HEK293T (cell line): ENCODE measurements at regions not wholly inside any gene's neighbourhood (a gene's known extent, or its start where the extent isn't known, plus 50 kb on each side); places are given as distances from the start of the nearest gene placed in this dataset.

Experiments
- BHLHE40 ChIP-seq: fragments of 450-650 bp; IDR thresholded peaks from 2 replicates; pipeline ENCODE4 v1.6.1; 2016; ENCODE audit warnings: mild to moderate bottlenecking, moderate library complexity, borderline replicate concordance
- FOXA1 ChIP-seq: fragments of 450-650 bp; IDR thresholded peaks from 2 replicates; pipeline ENCODE4 v1.6.1; 2016; ENCODE audit warnings: mild to moderate bottlenecking
- FOXK2 ChIP-seq: fragments of 450-650 bp; IDR thresholded peaks from 2 replicates; pipeline ENCODE4 v1.6.1; 2016; ENCODE audit warnings: mild to moderate bottlenecking
- FOXM1 ChIP-seq: fragments of 450-650 bp; IDR thresholded peaks from 2 replicates; pipeline ENCODE4 v1.6.1; 2017; ENCODE audit warnings: mild to moderate bottlenecking, borderline replicate concordance
- HDGF ChIP-seq: fragments of 450-650 bp; IDR thresholded peaks from 2 replicates; pipeline ENCODE4 v1.6.1; 2017; ENCODE audit warnings: antibody characterized with exemption, borderline replicate concordance
- L3MBTL2 ChIP-seq: fragments of 450-650 bp; conservative IDR thresholded peaks from 2 replicates; pipeline ENCODE4 v1.6.1; 2016; ENCODE audit warnings: mild to moderate bottlenecking
- PKNOX1 ChIP-seq: fragments of 450-650 bp; IDR thresholded peaks from 2 replicates; pipeline ENCODE4 v1.6.1; 2016
- SP1 ChIP-seq: fragments of 450-650 bp; IDR thresholded peaks from 2 replicates; pipeline ENCODE4 v1.6.1; 2017
- TARDBP ChIP-seq: fragments of 450-650 bp; IDR thresholded peaks from 2 replicates; pipeline ENCODE4 v1.6.1; 2016
- ZNF384 ChIP-seq: fragments of 450-650 bp; IDR thresholded peaks from 2 replicates; pipeline ENCODE4 v1.6.1; 2016

- TF ChIP-seq SP1 = no peak
- no peak for TF ChIP-seq BHLHE40
- TF ChIP-seq FOXA1 = no peak
- TF ChIP-seq PKNOX1 = no peak
- no peak for TF ChIP-seq TARDBP
- TF ChIP-seq L3MBTL2 = no peak
- TF ChIP-seq FOXM1 = no peak
- no peak for TF ChIP-seq FOXK2
- TF ChIP-seq ZNF384 = no peak
- no peak for TF ChIP-seq HDGF
Observed at GRCh38 chr5:12270914-12271313, 366.7 kb upstream of the CTNND2 start.
